ENCODE measurements at regions not wholly inside any gene's neighbourhood (a gene's known extent, or its start where the extent isn't known, plus 50 kb on each side); places are given as distances from the start of the nearest gene placed in this dataset.
A peak's percentile ranks its signal among the peaks of the same experiment; 100 is the strongest.

GRCh38 chr2:38439863-38440262 is 62.8 kb upstream of the ATL2 start:
- DNase-seq: no peak
- 48% methylated on average over 3 of the region's 3 CpGs for WGBS (ENCODE audit: insufficient coverage, low coverage, low lambda C conversion rate, missing lambda C conversion rate)
- H3K4me3 ChIP-seq: no peak overlapping the region
- H3K9me3 ChIP-seq: no peaks in the 10 kb centered on the region
- H3K27ac ChIP-seq: no peak overlapping the region
- no peaks in the 10 kb centered on the region for H3K27me3 ChIP-seq
- TF ChIP-seq POLR2A (IDR thresholded peaks at IDR 0.05) (no peak), CTCF (IDR thresholded peaks at IDR 0.05) (no peak)
- ATAC-seq: no peak
- intact Hi-C loops (cut with DNase I): no loop called here
- no peaks in the 10 kb centered on the region for H3K36me3 ChIP-seq
- no peaks in the 10 kb centered on the region for H3K4me1 ChIP-seq

- intact Hi-C loops (cut with DNase I): no loop called here
- H3K27ac ChIP-seq: no peak overlapping the region
- H3K27me3 ChIP-seq: no peaks in the 10 kb centered on the region
- WGBS (ENCODE audit: insufficient coverage, low coverage, low lambda C conversion rate, missing lambda C conversion rate): 61% methylated on average over 2 of the region's 2 CpGs
- no peak overlapping the region for H3K4me3 ChIP-seq
- H3K4me1 ChIP-seq: peaks cover 0 to under 1% (median 0%) of the 10 kb centered on the region in 4 donors
- no peaks in the 10 kb centered on the region for H3K36me3 ChIP-seq
- ATAC-seq: peak in 1 of 4 donors; percentile 23
- no peaks in the 10 kb centered on the region for H3K9me3 ChIP-seq
- DNase-seq: no peak
- no peak for TF ChIP-seq POLR2A (IDR thresholded peaks at IDR 0.05)
- TF ChIP-seq CTCF (IDR thresholded peaks at IDR 0.05): no peak
These were observed 62.0 kb upstream of the ATL2 start for GRCh38 chr2:38438883-38439612.

GRCh38 chr2:38438133-38438882 is 61.2 kb upstream of the ATL2 start:
- Histone ChIP-seq H3K27ac (no peak overlapping the region), H3K36me3 (no peaks in the 10 kb centered on the region), H3K4me3 (no peak overlapping the region), H3K4me1 (peaks cover 0 to 7% (median 3%) of the 10 kb centered on the region in 4 donors), H3K9me3 (no peaks in the 10 kb centered on the region), H3K27me3 (no peaks in the 10 kb centered on the region)
- ATAC-seq (no peak), DNase-seq (no peak)
- 90% methylated on average over 1 of the region's 2 CpGs for WGBS (ENCODE audit: insufficient coverage, low coverage, low lambda C conversion rate, missing lambda C conversion rate)
- no peak for TF ChIP-seq CTCF (IDR thresholded peaks at IDR 0.05)
- TF ChIP-seq POLR2A (IDR thresholded peaks at IDR 0.05): no peak
- intact Hi-C loops (cut with DNase I): no loop called here

- intact Hi-C loops (cut with DNase I): no loop called here
- no peaks in the 10 kb centered on the region for H3K9me3 ChIP-seq
- no peak overlapping the region for H3K27ac ChIP-seq
- H3K4me3 ChIP-seq: no peak overlapping the region
- no peak for DNase-seq
- no peaks in the 10 kb centered on the region for H3K36me3 ChIP-seq
- H3K4me1 ChIP-seq: peaks cover 0 to 19% (median 5%) of the 10 kb centered on the region in 4 donors
- H3K27me3 ChIP-seq: no peaks in the 10 kb centered on the region
- no CpG with 5 or more reads among the region's 2 CpGs for WGBS (ENCODE audit: insufficient coverage, low coverage, low lambda C conversion rate, missing lambda C conversion rate)
- TF ChIP-seq CTCF (IDR thresholded peaks at IDR 0.05) (no peak), POLR2A (IDR thresholded peaks at IDR 0.05) (no peak)
- ATAC-seq: no peak
These were observed 59.2 kb upstream of the ATL2 start for GRCh38 chr2:38436227-38436664.

Measured in right lobe of liver (tissue), 6 donors.